ENCODE measurements at regions not wholly inside any gene's neighbourhood (a gene's known extent, or its start where the extent isn't known, plus 50 kb on each side); places are given as distances from the start of the nearest gene placed in this dataset.

DNA sequence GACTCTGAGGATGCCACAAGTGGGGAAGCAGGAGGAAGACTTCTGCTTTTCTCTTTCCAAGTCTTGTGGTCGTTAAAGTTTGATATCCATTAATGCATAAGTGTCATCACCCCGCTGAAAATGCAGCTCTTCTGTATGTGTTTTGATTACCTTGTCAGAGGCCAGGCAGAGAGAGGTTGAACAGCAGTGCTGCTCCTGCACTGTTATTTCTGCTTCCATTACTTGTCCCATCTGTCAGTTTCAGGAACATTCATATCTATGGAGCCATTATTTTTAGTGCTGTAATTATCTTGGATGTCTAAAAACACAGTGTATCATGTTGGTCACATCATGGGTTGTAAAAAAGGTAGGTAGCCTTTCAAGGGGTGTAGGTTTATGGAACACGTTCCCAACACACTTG is 62.0 kb upstream of the ESX1 start:
- TF ChIP-seq, protein P1, sequence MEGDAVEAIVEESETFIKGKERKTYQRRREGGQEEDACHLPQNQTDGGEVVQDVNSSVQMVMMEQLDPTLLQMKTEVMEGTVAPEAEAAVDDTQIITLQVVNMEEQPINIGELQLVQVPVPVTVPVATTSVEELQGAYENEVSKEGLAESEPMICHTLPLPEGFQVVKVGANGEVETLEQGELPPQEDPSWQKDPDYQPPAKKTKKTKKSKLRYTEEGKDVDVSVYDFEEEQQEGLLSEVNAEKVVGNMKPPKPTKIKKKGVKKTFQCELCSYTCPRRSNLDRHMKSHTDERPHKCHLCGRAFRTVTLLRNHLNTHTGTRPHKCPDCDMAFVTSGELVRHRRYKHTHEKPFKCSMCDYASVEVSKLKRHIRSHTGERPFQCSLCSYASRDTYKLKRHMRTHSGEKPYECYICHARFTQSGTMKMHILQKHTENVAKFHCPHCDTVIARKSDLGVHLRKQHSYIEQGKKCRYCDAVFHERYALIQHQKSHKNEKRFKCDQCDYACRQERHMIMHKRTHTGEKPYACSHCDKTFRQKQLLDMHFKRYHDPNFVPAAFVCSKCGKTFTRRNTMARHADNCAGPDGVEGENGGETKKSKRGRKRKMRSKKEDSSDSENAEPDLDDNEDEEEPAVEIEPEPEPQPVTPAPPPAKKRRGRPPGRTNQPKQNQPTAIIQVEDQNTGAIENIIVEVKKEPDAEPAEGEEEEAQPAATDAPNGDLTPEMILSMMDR (IDR thresholded peaks at IDR 0.05), result no peak
- TF ChIP-seq, protein P2, sequence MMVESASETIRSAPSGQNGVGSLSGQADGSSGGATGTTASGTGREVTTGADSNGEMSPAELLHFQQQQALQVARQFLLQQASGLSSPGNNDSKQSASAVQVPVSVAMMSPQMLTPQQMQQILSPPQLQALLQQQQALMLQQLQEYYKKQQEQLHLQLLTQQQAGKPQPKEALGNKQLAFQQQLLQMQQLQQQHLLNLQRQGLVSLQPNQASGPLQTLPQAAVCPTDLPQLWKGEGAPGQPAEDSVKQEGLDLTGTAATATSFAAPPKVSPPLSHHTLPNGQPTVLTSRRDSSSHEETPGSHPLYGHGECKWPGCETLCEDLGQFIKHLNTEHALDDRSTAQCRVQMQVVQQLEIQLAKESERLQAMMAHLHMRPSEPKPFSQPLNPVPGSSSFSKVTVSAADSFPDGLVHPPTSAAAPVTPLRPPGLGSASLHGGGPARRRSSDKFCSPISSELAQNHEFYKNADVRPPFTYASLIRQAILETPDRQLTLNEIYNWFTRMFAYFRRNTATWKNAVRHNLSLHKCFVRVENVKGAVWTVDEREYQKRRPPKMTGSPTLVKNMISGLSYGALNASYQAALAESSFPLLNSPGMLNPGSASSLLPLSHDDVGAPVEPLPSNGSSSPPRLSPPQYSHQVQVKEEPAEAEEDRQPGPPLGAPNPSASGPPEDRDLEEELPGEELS (CRISPR knock-in tag; IDR thresholded peaks at IDR 0.05), result no peak
- TF ChIP-seq, protein P3, sequence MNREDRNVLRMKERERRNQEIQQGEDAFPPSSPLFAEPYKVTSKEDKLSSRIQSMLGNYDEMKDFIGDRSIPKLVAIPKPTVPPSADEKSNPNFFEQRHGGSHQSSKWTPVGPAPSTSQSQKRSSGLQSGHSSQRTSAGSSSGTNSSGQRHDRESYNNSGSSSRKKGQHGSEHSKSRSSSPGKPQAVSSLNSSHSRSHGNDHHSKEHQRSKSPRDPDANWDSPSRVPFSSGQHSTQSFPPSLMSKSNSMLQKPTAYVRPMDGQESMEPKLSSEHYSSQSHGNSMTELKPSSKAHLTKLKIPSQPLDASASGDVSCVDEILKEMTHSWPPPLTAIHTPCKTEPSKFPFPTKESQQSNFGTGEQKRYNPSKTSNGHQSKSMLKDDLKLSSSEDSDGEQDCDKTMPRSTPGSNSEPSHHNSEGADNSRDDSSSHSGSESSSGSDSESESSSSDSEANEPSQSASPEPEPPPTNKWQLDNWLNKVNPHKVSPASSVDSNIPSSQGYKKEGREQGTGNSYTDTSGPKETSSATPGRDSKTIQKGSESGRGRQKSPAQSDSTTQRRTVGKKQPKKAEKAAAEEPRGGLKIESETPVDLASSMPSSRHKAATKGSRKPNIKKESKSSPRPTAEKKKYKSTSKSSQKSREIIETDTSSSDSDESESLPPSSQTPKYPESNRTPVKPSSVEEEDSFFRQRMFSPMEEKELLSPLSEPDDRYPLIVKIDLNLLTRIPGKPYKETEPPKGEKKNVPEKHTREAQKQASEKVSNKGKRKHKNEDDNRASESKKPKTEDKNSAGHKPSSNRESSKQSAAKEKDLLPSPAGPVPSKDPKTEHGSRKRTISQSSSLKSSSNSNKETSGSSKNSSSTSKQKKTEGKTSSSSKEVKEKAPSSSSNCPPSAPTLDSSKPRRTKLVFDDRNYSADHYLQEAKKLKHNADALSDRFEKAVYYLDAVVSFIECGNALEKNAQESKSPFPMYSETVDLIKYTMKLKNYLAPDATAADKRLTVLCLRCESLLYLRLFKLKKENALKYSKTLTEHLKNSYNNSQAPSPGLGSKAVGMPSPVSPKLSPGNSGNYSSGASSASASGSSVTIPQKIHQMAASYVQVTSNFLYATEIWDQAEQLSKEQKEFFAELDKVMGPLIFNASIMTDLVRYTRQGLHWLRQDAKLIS (CRISPR knock-in tag; IDR thresholded peaks at IDR 0.05; ENCODE audit: borderline replicate concordance), result no peak
- TF ChIP-seq, protein P4, sequence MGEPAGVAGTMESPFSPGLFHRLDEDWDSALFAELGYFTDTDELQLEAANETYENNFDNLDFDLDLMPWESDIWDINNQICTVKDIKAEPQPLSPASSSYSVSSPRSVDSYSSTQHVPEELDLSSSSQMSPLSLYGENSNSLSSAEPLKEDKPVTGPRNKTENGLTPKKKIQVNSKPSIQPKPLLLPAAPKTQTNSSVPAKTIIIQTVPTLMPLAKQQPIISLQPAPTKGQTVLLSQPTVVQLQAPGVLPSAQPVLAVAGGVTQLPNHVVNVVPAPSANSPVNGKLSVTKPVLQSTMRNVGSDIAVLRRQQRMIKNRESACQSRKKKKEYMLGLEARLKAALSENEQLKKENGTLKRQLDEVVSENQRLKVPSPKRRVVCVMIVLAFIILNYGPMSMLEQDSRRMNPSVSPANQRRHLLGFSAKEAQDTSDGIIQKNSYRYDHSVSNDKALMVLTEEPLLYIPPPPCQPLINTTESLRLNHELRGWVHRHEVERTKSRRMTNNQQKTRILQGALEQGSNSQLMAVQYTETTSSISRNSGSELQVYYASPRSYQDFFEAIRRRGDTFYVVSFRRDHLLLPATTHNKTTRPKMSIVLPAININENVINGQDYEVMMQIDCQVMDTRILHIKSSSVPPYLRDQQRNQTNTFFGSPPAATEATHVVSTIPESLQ (CRISPR knock-in tag; IDR thresholded peaks at IDR 0.05), result no peak
- no peak for TF ChIP-seq IRF2 (CRISPR knock-in tag; IDR thresholded peaks at IDR 0.05; ENCODE audit: borderline replicate concordance, low read depth)
- no peak for TF ChIP-seq ZNF263 (CRISPR knock-in tag; IDR thresholded peaks at IDR 0.05; ENCODE audit: low read depth)
- TF ChIP-seq, protein P5, sequence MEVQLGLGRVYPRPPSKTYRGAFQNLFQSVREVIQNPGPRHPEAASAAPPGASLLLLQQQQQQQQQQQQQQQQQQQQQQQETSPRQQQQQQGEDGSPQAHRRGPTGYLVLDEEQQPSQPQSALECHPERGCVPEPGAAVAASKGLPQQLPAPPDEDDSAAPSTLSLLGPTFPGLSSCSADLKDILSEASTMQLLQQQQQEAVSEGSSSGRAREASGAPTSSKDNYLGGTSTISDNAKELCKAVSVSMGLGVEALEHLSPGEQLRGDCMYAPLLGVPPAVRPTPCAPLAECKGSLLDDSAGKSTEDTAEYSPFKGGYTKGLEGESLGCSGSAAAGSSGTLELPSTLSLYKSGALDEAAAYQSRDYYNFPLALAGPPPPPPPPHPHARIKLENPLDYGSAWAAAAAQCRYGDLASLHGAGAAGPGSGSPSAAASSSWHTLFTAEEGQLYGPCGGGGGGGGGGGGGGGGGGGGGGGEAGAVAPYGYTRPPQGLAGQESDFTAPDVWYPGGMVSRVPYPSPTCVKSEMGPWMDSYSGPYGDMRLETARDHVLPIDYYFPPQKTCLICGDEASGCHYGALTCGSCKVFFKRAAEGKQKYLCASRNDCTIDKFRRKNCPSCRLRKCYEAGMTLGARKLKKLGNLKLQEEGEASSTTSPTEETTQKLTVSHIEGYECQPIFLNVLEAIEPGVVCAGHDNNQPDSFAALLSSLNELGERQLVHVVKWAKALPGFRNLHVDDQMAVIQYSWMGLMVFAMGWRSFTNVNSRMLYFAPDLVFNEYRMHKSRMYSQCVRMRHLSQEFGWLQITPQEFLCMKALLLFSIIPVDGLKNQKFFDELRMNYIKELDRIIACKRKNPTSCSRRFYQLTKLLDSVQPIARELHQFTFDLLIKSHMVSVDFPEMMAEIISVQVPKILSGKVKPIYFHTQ (CRISPR knock-in tag; IDR thresholded peaks at IDR 0.05), result no peak
- no peak for TF ChIP-seq SMAD3 (CRISPR knock-in tag; IDR thresholded peaks at IDR 0.05; ENCODE audit: borderline replicate concordance)
- TF ChIP-seq ZNF671 (CRISPR knock-in tag; IDR thresholded peaks at IDR 0.05), result no peak
- TF ChIP-seq, protein P6, sequence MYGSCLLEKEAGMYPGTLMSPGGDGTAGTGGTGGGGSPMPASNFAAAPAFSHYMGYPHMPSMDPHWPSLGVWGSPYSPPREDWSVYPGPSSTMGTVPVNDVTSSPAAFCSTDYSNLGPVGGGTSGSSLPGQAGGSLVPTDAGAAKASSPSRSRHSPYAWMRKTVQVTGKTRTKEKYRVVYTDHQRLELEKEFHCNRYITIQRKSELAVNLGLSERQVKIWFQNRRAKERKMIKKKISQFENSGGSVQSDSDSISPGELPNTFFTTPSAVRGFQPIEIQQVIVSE (CRISPR knock-in tag; IDR thresholded peaks at IDR 0.05; ENCODE audit: borderline replicate concordance), result no peak
- TF ChIP-seq TEAD1 (CRISPR knock-in tag; IDR thresholded peaks at IDR 0.05), result no peak
- TF ChIP-seq, protein P7, sequence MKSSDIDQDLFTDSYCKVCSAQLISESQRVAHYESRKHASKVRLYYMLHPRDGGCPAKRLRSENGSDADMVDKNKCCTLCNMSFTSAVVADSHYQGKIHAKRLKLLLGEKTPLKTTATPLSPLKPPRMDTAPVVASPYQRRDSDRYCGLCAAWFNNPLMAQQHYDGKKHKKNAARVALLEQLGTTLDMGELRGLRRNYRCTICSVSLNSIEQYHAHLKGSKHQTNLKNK (CRISPR knock-in tag; IDR thresholded peaks at IDR 0.05), result no peak
- TF ChIP-seq ETV6 (CRISPR knock-in tag; IDR thresholded peaks at IDR 0.05), result no peak
- TF ChIP-seq GTF2I (CRISPR knock-in tag; conservative IDR thresholded peaks at IDR 0.05), result no peak
- no peak for TF ChIP-seq MYBL2 (CRISPR knock-in tag; IDR thresholded peaks at IDR 0.05)
- TF ChIP-seq, protein P8, sequence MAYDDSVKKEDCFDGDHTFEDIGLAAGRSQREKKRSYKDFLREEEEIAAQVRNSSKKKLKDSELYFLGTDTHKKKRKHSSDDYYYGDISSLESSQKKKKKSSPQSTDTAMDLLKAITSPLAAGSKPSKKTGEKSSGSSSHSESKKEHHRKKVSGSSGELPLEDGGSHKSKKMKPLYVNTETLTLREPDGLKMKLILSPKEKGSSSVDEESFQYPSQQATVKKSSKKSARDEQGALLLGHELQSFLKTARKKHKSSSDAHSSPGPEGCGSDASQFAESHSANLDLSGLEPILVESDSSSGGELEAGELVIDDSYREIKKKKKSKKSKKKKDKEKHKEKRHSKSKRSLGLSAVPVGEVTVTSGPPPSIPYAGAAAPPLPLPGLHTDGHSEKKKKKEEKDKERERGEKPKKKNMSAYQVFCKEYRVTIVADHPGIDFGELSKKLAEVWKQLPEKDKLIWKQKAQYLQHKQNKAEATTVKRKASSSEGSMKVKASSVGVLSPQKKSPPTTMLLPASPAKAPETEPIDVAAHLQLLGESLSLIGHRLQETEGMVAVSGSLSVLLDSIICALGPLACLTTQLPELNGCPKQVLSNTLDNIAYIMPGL (CRISPR knock-in tag; IDR thresholded peaks at IDR 0.05), result no peak
- TF ChIP-seq JUN (CRISPR knock-in tag; IDR thresholded peaks at IDR 0.05), result no peak
- TF ChIP-seq, protein P9, sequence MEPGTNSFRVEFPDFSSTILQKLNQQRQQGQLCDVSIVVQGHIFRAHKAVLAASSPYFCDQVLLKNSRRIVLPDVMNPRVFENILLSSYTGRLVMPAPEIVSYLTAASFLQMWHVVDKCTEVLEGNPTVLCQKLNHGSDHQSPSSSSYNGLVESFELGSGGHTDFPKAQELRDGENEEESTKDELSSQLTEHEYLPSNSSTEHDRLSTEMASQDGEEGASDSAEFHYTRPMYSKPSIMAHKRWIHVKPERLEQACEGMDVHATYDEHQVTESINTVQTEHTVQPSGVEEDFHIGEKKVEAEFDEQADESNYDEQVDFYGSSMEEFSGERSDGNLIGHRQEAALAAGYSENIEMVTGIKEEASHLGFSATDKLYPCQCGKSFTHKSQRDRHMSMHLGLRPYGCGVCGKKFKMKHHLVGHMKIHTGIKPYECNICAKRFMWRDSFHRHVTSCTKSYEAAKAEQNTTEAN (CRISPR knock-in tag; IDR thresholded peaks at IDR 0.05), result no peak
- TF ChIP-seq, protein P10, sequence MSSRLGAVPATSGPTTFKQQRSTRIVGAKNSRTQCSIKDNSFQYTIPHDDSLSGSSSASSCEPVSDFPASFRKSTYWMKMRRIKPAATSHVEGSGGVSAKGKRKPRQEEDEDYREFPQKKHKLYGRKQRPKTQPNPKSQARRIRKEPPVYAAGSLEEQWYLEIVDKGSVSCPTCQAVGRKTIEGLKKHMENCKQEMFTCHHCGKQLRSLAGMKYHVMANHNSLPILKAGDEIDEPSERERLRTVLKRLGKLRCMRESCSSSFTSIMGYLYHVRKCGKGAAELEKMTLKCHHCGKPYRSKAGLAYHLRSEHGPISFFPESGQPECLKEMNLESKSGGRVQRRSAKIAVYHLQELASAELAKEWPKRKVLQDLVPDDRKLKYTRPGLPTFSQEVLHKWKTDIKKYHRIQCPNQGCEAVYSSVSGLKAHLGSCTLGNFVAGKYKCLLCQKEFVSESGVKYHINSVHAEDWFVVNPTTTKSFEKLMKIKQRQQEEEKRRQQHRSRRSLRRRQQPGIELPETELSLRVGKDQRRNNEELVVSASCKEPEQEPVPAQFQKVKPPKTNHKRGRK (CRISPR knock-in tag; IDR thresholded peaks at IDR 0.05; ENCODE audit: borderline replicate concordance), result no peak
- Mint-ChIP-seq H3K4me1 (peaks cover 12% of the 10 kb centered on the region), H3K9me3 (no peaks in the 10 kb centered on the region), H3K4me3 (no peak overlapping the region), H3K27me3 (ENCODE audit: low read depth) (no peaks in the 10 kb centered on the region), H3K27ac (no peak overlapping the region), H3K36me3 (no peaks in the 10 kb centered on the region)
- ChIA-PET CTCF (no interaction called here), POLR2A (no interaction called here)
- no peak for ATAC-seq
- DNase-seq (ENCODE audit: low spot score), result no peak
